HG02852 (cell line): ENCODE measurements at regions not wholly inside any gene's neighbourhood (a gene's known extent, or its start where the extent isn't known, plus 50 kb on each side); places are given as distances from the start of the nearest gene placed in this dataset.
"Not testable (repeated sequence)": the region's sequence is repeated elsewhere in the genome, so short reads cannot be mapped to it uniquely, and the experiment has no call there.

Experiments used
- ATAC-seq: cut with Tn5 transposase; IDR thresholded peaks from one replicate; pipeline ENCODE4 v1.9.1; 2021; ENCODE audit warnings: mild to moderate bottlenecking, moderate library complexity; ENCODE audit not compliant: unreplicated experiment

GRCh38 chr2:236998758-236999157 lies 86.9 kb upstream of the COPS8 start:
- ATAC-seq: no peak

GRCh38 chr2:237000481-237000880 lies 85.2 kb upstream of the COPS8 start:
- no peak for ATAC-seq

- not testable (repeated sequence) for ATAC-seq
These were observed 80.3 kb upstream of the COPS8 start for GRCh38 chr2:237005341-237005740.

- no peak for ATAC-seq
These were observed 74.4 kb upstream of the COPS8 start for GRCh38 chr2:237011206-237011795.

GRCh38 chr2:237012004-237012403 lies 73.7 kb upstream of the COPS8 start:
- no peak for ATAC-seq

GRCh38 chr2:237012577-237013267 lies 73.0 kb upstream of the COPS8 start:
- no peak for ATAC-seq

GRCh38 chr2:237016121-237016915 lies 69.4 kb upstream of the COPS8 start:
- ATAC-seq: no peak

GRCh38 chr2:237020090-237020489 lies 65.6 kb upstream of the COPS8 start:
- ATAC-seq: no peak

GRCh38 chr2:237022533-237022932 lies 63.2 kb upstream of the COPS8 start:
- no peak for ATAC-seq

GRCh38 chr2:237024255-237024654 lies 61.4 kb upstream of the COPS8 start:
- ATAC-seq: no peak

GRCh38 chr2:237025090-237025865 lies 60.4 kb upstream of the COPS8 start:
- ATAC-seq: no peak

GRCh38 chr2:237026981-237027711 lies 58.5 kb upstream of the COPS8 start:
- ATAC-seq: no peak

GRCh38 chr2:237027712-237028029 lies 58.0 kb upstream of the COPS8 start:
- no peak for ATAC-seq

GRCh38 chr2:237030382-237030781 lies 55.3 kb upstream of the COPS8 start:
- ATAC-seq: no peak

GRCh38 chr2:237033536-237034060 lies 52.1 kb upstream of the COPS8 start:
- no peak for ATAC-seq

GRCh38 chr2:237035781-237036475 lies 49.8 kb upstream of the COPS8 start:
- ATAC-seq: no peak
